PFSK-1 (cell line): ENCODE measurements at regions not wholly inside any gene's neighbourhood (a gene's known extent, or its start where the extent isn't known, plus 50 kb on each side); places are given as distances from the start of the nearest gene placed in this dataset.

Experiments
- FOXP2 ChIP-seq: optimal IDR thresholded peaks from 2 replicates; pipeline ENCODE3; 2011; ENCODE audit warnings: borderline replicate concordance, control low read depth, inconsistent platforms; ENCODE audit not compliant: insufficient read depth; ENCODE audit errors: extremely low read length, extremely low read depth
- POLR2AphosphoS5 ChIP-seq: IDR thresholded peaks from 2 replicates; pipeline ENCODE4 v1.6.1; 2012; ENCODE audit warnings: low read depth, mild to moderate bottlenecking, control low read depth, low read length, moderate library complexity
- REST ChIP-seq, 2 experiments: IDR thresholded peaks; 2 replicates each; pipeline versions ENCODE4 v1.6.1 to v1.8.0; 2011 to 2012; ENCODE audit warnings: low read depth in 2 of 2, low read length in 2 of 2, control low read depth in 1 of 2, inconsistent platforms in 1 of 2, mild to moderate bottlenecking in 1 of 2, moderate library complexity in 1 of 2; ENCODE audit not compliant: insufficient read depth in 1 of 2
- SIN3A ChIP-seq: IDR thresholded peaks from 2 replicates; pipeline ENCODE4 v1.6.1; 2012; ENCODE audit warnings: mild to moderate bottlenecking, low read length, moderate library complexity, borderline replicate concordance; ENCODE audit not compliant: insufficient read depth
- TAF1 ChIP-seq: IDR thresholded peaks from 2 replicates; pipeline ENCODE4 v1.6.1; 2012; ENCODE audit warnings: low read length, control low read depth, borderline replicate concordance; ENCODE audit not compliant: insufficient read depth

GRCh38 chr12:124379379-124379937 is 84.6 kb downstream of the RFLNA start:
- TF ChIP-seq FOXP2: no peak
- TF ChIP-seq TAF1: no peak
- no peak for TF ChIP-seq REST (IDR thresholded peaks at IDR 0.05; ENCODE audit: insufficient read depth in 1 of 2, low read depth in 2 of 2, low read length in 2 of 2)
- TF ChIP-seq POLR2AphosphoS5: 0 out of 2 replicates have a peak, but pooled peaks have one; percentile 1

DNA sequence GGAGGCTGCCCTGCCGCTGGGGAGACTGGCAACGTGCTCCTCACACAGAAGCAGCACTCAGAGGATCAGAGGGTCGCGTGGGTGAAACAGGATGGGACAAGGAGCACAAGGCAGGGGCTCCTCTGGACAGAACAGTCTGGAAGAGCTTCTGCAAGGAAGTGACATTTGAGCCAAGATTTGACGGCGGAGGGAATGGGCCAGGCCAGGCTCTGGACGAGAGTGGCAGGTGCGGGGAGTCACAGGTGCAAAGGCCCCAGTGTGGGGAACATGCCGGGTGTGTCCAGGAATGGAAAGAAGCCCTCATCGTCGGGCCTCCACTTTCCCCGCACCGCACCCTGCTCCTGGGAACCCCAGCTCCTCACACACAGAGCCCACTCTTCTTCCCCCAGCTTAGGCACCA is 84.0 kb downstream of the RFLNA start:
- TF ChIP-seq POLR2AphosphoS5: no peak

DNA sequence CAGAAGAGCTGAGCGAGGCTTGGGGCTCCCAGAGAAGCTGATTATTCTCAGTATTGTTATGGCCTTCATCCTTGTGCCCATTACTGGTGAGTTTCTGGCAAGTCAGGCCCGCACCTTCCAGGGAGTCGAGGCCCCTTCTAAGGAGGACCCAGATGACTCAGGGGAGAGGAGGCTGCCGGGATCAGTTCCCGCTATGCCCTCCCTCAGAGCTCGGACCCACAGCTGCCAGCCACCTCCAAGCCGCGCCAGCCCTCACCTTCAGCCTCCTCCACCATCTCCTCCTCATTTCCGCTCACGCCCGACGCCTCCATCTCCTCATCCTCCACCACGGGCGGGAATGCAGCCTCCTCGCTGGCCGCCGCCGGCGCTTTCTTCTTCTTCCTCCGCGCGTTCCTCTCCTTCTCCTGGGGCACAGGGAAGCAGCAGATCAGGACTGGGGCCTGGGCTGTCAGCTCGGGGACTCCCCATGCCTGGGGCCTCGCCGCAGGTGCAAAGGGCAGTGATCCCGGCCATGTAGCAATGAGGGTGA is 83.2 kb downstream of the RFLNA start:
- TF ChIP-seq POLR2AphosphoS5 (no peak), SIN3A (no peak), FOXP2 (no peak), TAF1 (no peak), REST (IDR thresholded peaks at IDR 0.05; ENCODE audit: insufficient read depth in 1 of 2, low read depth in 2 of 2, low read length in 2 of 2) (no peak)

- TF ChIP-seq SIN3A (no peak), TAF1 (no peak), POLR2AphosphoS5 (no peak), REST (IDR thresholded peaks at IDR 0.05; ENCODE audit: insufficient read depth in 1 of 2, low read depth in 2 of 2, low read length in 2 of 2) (no peak), FOXP2 (no peak)
Measured at GRCh38 chr12:124376435-124376834, 81.5 kb downstream of the RFLNA start.

GRCh38 chr12:124375789-124376175 is 80.9 kb downstream of the RFLNA start:
- TF ChIP-seq POLR2AphosphoS5 (no peak), FOXP2 (no peak), SIN3A (no peak), TAF1 (no peak), REST (IDR thresholded peaks at IDR 0.05; ENCODE audit: insufficient read depth in 1 of 2, low read depth in 2 of 2, low read length in 2 of 2) (no peak)
